ENCODE measurements at regions not wholly inside any gene's neighbourhood (a gene's known extent, or its start where the extent isn't known, plus 50 kb on each side); places are given as distances from the start of the nearest gene placed in this dataset.

GRCh38 chr6:94005835-94006234 is 586.5 kb upstream of the EPHA7 start:
- no peak for TF ChIP-seq CTCF (conservative IDR thresholded peaks at IDR 0.05; ENCODE audit: control insufficient read depth, insufficient read depth, low read depth, low read length)

GRCh38 chr6:93992976-93993375 is 573.6 kb upstream of the EPHA7 start:
- no peak for DNase-seq (ENCODE audit: low read depth)
- TF ChIP-seq CTCF (conservative IDR thresholded peaks at IDR 0.05; ENCODE audit: control insufficient read depth, insufficient read depth, low read depth, low read length), result no peak
- H3K4me3 ChIP-seq (ENCODE audit: control insufficient read depth, low read depth, low read length), result no peak overlapping the region

More at GRCh38 chr6:94005835-94006234, 586.5 kb upstream of the EPHA7 start:
- no peak overlapping the region for H3K4me3 ChIP-seq (ENCODE audit: control insufficient read depth, low read depth, low read length)
- DNase-seq (ENCODE audit: low read depth), result no peak

- no peak for DNase-seq (ENCODE audit: low read depth)
- no peak for TF ChIP-seq CTCF (conservative IDR thresholded peaks at IDR 0.05; ENCODE audit: control insufficient read depth, insufficient read depth, low read depth, low read length)
- no peak overlapping the region for H3K4me3 ChIP-seq (ENCODE audit: control insufficient read depth, low read depth, low read length)
Observed at GRCh38 chr6:93989630-93990029, 570.3 kb upstream of the EPHA7 start.

GRCh38 chr6:93985953-93986352 is 566.6 kb upstream of the EPHA7 start:
- H3K4me3 ChIP-seq (ENCODE audit: control insufficient read depth, low read depth, low read length), result no peak overlapping the region
- DNase-seq (ENCODE audit: low read depth), result no peak
- TF ChIP-seq CTCF (conservative IDR thresholded peaks at IDR 0.05; ENCODE audit: control insufficient read depth, insufficient read depth, low read depth, low read length), result no peak

- no peak for TF ChIP-seq CTCF (conservative IDR thresholded peaks at IDR 0.05; ENCODE audit: control insufficient read depth, insufficient read depth, low read depth, low read length)
- no peak overlapping the region for H3K4me3 ChIP-seq (ENCODE audit: control insufficient read depth, low read depth, low read length)
- no peak for DNase-seq (ENCODE audit: low read depth)
Observed at GRCh38 chr6:93975159-93975558, 555.8 kb upstream of the EPHA7 start.

- DNase-seq (ENCODE audit: low read depth), result no peak
- H3K4me3 ChIP-seq (ENCODE audit: control insufficient read depth, low read depth, low read length), result no peak overlapping the region
- TF ChIP-seq CTCF (conservative IDR thresholded peaks at IDR 0.05; ENCODE audit: control insufficient read depth, insufficient read depth, low read depth, low read length), result no peak
Observed at GRCh38 chr6:93974332-93974731, 555.0 kb upstream of the EPHA7 start.

- no peak overlapping the region for H3K4me3 ChIP-seq (ENCODE audit: control insufficient read depth, low read depth, low read length)
- DNase-seq (ENCODE audit: low read depth), result peak; percentile 14
- no peak for TF ChIP-seq CTCF (conservative IDR thresholded peaks at IDR 0.05; ENCODE audit: control insufficient read depth, insufficient read depth, low read depth, low read length)
Observed at GRCh38 chr6:93972791-93973190, 553.4 kb upstream of the EPHA7 start.

Measured in fibroblast of mammary gland (primary cell).